H9 (cell line): ENCODE measurements at regions not wholly inside any gene's neighbourhood (a gene's known extent, or its start where the extent isn't known, plus 50 kb on each side); places are given as distances from the start of the nearest gene placed in this dataset.
A peak's percentile ranks its signal among the peaks of the same experiment; 100 is the strongest.
"Not testable (repeated sequence)": the region's sequence is repeated elsewhere in the genome, so short reads cannot be mapped to it uniquely, and the experiment has no call there.

Source experiments
- DNase-seq: peaks from one replicate; pipeline ENCODE4 v3.0.0-alpha.2; 2017
- H2AFZ ChIP-seq: one replicate; pipeline ENCODE4 v1.6.1; 2013; ENCODE audit warnings: mild to moderate bottlenecking, low read length, control low read depth, moderate library complexity
- H2AK5ac ChIP-seq: 2 replicates; pipeline ENCODE4 v1.6.1; 2013; ENCODE audit warnings: low read length, control low read depth, mixed read lengths; ENCODE audit not compliant: insufficient read length
- H2BK120ac ChIP-seq: one replicate; pipeline ENCODE4 v1.6.1; 2013; ENCODE audit warnings: low read depth, mild to moderate bottlenecking, low read length, control low read depth, inconsistent platforms; ENCODE audit not compliant: poor library complexity, severe bottlenecking
- H2BK12ac ChIP-seq: 2 replicates; pipeline ENCODE4 v1.6.1; 2013; ENCODE audit warnings: low read length, control low read depth, mixed read lengths, low read depth; ENCODE audit not compliant: insufficient read length
- H2BK15ac ChIP-seq: 2 replicates; pipeline ENCODE4 v1.6.1; 2013; ENCODE audit warnings: low read depth, low read length, control low read depth
- H2BK20ac ChIP-seq: one replicate; pipeline ENCODE4 v1.6.1; 2013; ENCODE audit warnings: low read depth, mild to moderate bottlenecking, low read length, control low read depth, inconsistent platforms; ENCODE audit not compliant: poor library complexity, severe bottlenecking
- H2BK5ac ChIP-seq: 2 replicates; pipeline ENCODE4 v1.6.1; 2013; ENCODE audit warnings: low read length, control low read depth, mixed read lengths; ENCODE audit not compliant: insufficient read length
- H3K14ac ChIP-seq: 2 replicates; pipeline ENCODE4 v1.6.1; 2013; ENCODE audit warnings: low read length, control low read depth; ENCODE audit not compliant: insufficient read depth
- H3K18ac ChIP-seq: 2 replicates; pipeline ENCODE4 v1.6.1; 2013; ENCODE audit warnings: low read depth, mild to moderate bottlenecking, mixed read lengths, low read length, control low read depth; ENCODE audit not compliant: insufficient read length
- H3K23ac ChIP-seq: 2 replicates; pipeline ENCODE4 v1.6.1; 2013; ENCODE audit warnings: low read length, control low read depth, mixed read lengths, low read depth; ENCODE audit not compliant: insufficient read length
- H3K23me2 ChIP-seq: 2 replicates; pipeline ENCODE4 v1.6.1; 2013; ENCODE audit warnings: low read depth, mild to moderate bottlenecking, mixed read lengths, low read length, control low read depth; ENCODE audit not compliant: insufficient read length, poor library complexity, severe bottlenecking
- H3K27ac ChIP-seq: 2 replicates; pipeline ENCODE4 v1.5.1; 2013; ENCODE audit warnings: low read length, control low read depth, mixed read lengths, low read depth; ENCODE audit not compliant: insufficient read length
- H3K27me3 ChIP-seq: 2 replicates; pipeline ENCODE4 v1.6.1; 2013; ENCODE audit warnings: low read length, control low read depth, inconsistent platforms; ENCODE audit not compliant: insufficient read depth
- H3K4ac ChIP-seq: 2 replicates; pipeline ENCODE4 v1.6.1; 2013; ENCODE audit warnings: low read depth, mild to moderate bottlenecking, control low read depth, inconsistent platforms, low read length, moderate library complexity
- H3K4me1 ChIP-seq: 2 replicates; pipeline ENCODE4 v1.6.1; 2013; ENCODE audit warnings: low read length, control low read depth, inconsistent platforms; ENCODE audit not compliant: insufficient read depth
- H3K4me2 ChIP-seq: 2 replicates; pipeline ENCODE4 v1.6.1; 2013; ENCODE audit warnings: low read length, control low read depth, mixed read lengths; ENCODE audit not compliant: insufficient read length, insufficient read depth
- H3K56ac ChIP-seq: 2 replicates; pipeline ENCODE4 v1.6.1; 2013; ENCODE audit warnings: low read depth, mild to moderate bottlenecking, mixed read lengths, low read length, control low read depth; ENCODE audit not compliant: insufficient read length
- H3K79me1 ChIP-seq: 2 replicates; pipeline ENCODE4 v1.6.1; 2013; ENCODE audit warnings: low read depth, mild to moderate bottlenecking, moderate library complexity, low read length, control low read depth, inconsistent platforms; ENCODE audit not compliant: insufficient read depth, poor library complexity, severe bottlenecking
- H3K79me2 ChIP-seq: 2 replicates; pipeline ENCODE4 v1.6.1; 2013; ENCODE audit warnings: low read length, control low read depth, inconsistent platforms; ENCODE audit not compliant: insufficient read depth
- H3K9ac ChIP-seq: 2 replicates; pipeline ENCODE4 v1.6.1; 2013; ENCODE audit warnings: low read length, control low read depth, mixed read lengths; ENCODE audit not compliant: insufficient read length; ENCODE audit errors: extremely low read depth
- H3K9me3 ChIP-seq: one replicate; pipeline ENCODE4 v1.6.1; 2013; ENCODE audit warnings: low read depth, low read length, inconsistent platforms; ENCODE audit not compliant: control insufficient read depth
- H3T11ph ChIP-seq: one replicate; pipeline ENCODE4 v1.6.1; 2013; ENCODE audit warnings: mild to moderate bottlenecking, low read length, control low read depth, inconsistent platforms
- H4K20me1 ChIP-seq: one replicate; pipeline ENCODE4 v1.6.1; 2013; ENCODE audit not compliant: control insufficient read depth, insufficient read length, insufficient read depth
- H4K5ac ChIP-seq: 2 replicates; pipeline ENCODE4 v1.6.1; 2013; ENCODE audit warnings: low read depth, mild to moderate bottlenecking, mixed read lengths, low read length, control low read depth; ENCODE audit not compliant: insufficient read length
- H4K8ac ChIP-seq: replicated peaks from 2 replicates; pipeline ENCODE4 v1.6.1; 2013; ENCODE audit warnings: low read length, control low read depth, mixed read lengths, low read depth; ENCODE audit not compliant: insufficient read length
- H4K91ac ChIP-seq: 2 replicates; pipeline ENCODE4 v1.6.1; 2013; ENCODE audit warnings: low read depth, mild to moderate bottlenecking, moderate library complexity, mixed read lengths, low read length, control low read depth; ENCODE audit not compliant: insufficient read length
- H3K27ac Mint-ChIP-seq, 3 experiments: 2 replicates in 2 of 3; 3 replicates in 1 of 3; pipeline ENCODE4 v1.8.0; 2020 to 2021; ENCODE audit warnings: mixed read lengths in 3 of 3, mild to moderate bottlenecking in 1 of 3, moderate library complexity in 1 of 3
- H3K27me3 Mint-ChIP-seq: 2 replicates; pipeline ENCODE4 v1.8.0; 2021; ENCODE audit warnings: low read depth, mild to moderate bottlenecking, moderate library complexity, mixed read lengths
- H3K36me3 Mint-ChIP-seq, 3 experiments: 2 replicates in 2 of 3; 3 replicates in 1 of 3; pipeline ENCODE4 v1.8.0; 2020 to 2021; ENCODE audit warnings: low read depth in 3 of 3, mixed read lengths in 3 of 3; ENCODE audit not compliant: insufficient read depth in 1 of 3
- H3K4me1 Mint-ChIP-seq, 2 experiments: 2 replicates each; pipeline ENCODE4 v1.8.0; 2020; ENCODE audit warnings: mixed read lengths in 2 of 2
- H3K4me3 Mint-ChIP-seq, 2 experiments: 2 replicates in 1 of 2; 3 replicates in 1 of 2; pipeline ENCODE4 v1.8.0; 2020 to 2021; ENCODE audit warnings: mild to moderate bottlenecking in 2 of 2, mixed read lengths in 2 of 2, moderate library complexity in 1 of 2
- H3K9me3 Mint-ChIP-seq, 2 experiments: 2 replicates in 1 of 2; 3 replicates in 1 of 2; pipeline ENCODE4 v1.8.0; 2020; ENCODE audit warnings: mild to moderate bottlenecking in 2 of 2, mixed read lengths in 2 of 2, moderate library complexity in 1 of 2
- CTCF ChIP-seq: fragments of 200-600 bp; sonication (generic); conservative IDR thresholded peaks from 3 replicates; pipeline ENCODE4 v1.8.0; 2021; ENCODE audit warnings: antibody characterized with exemption, mild to moderate bottlenecking
- WGBS: extraction: QIAGEN DNeasy Blood & Tissue Kit; methylation state at CpG from one replicate; pipeline ENCODE4 v1.1.7; 2013; ENCODE audit warnings: missing lambda C conversion rate, low lambda C conversion rate, mixed read lengths; ENCODE audit not compliant: insufficient read length; ENCODE audit errors: extremely low coverage; 5-methylcytosine and 5-hydroxymethylcytosine counted together

- H3K9me3 ChIP-seq: no peaks in the 10 kb centered on the region
- no peak overlapping the region for H3K56ac ChIP-seq
- H3K4me2 ChIP-seq: peak overlapping the region; percentile 48
- no CpG with 5 or more reads among the region's 3 CpGs for WGBS
- peaks cover 16 to 51% (median 46%) of the 10 kb centered on the region in 3 experiments for H3K36me3 Mint-ChIP-seq
- H3K18ac ChIP-seq: no peak overlapping the region
- H3K79me2 ChIP-seq: peaks cover 3% of the 10 kb centered on the region; the same call in 1 of the 2 replicates
- H2BK5ac ChIP-seq: no peak overlapping the region
- no peaks in the 10 kb centered on the region for H3K79me1 ChIP-seq
- H2AFZ ChIP-seq: no peak overlapping the region
- H3K4me1 Mint-ChIP-seq: peaks cover 37 to 64% of the 10 kb centered on the region in 2 experiments
- H3K14ac ChIP-seq: no peak overlapping the region
- DNase-seq: no peak
- peak overlapping the region; percentile 54 for H3K9ac ChIP-seq
- H2BK20ac ChIP-seq: no peak overlapping the region
- no peak overlapping the region for H2AK5ac ChIP-seq
- peak overlapping the region; percentile 78 to 94 for H3K4me3 Mint-ChIP-seq
- no peak overlapping the region for H3T11ph ChIP-seq
- no peak overlapping the region for H2BK12ac ChIP-seq
- H4K91ac ChIP-seq: no peak overlapping the region
- no peak overlapping the region for H3K23ac ChIP-seq
- H2BK15ac ChIP-seq: no peak overlapping the region
- H3K4ac ChIP-seq: no peak overlapping the region
- H3K27me3 Mint-ChIP-seq: no peaks in the 10 kb centered on the region; the same call in 1 of the 2 replicates
- H4K20me1 ChIP-seq: no peaks in the 10 kb centered on the region
- no peak overlapping the region for H2BK120ac ChIP-seq
- H3K27ac Mint-ChIP-seq: peak overlapping the region; percentile 88 to 96 (median 94); a peak in 6 of 7 replicates
- H3K27me3 ChIP-seq: no peaks in the 10 kb centered on the region
- no peak for TF ChIP-seq CTCF
- H4K5ac ChIP-seq: no peak overlapping the region
- H3K9me3 Mint-ChIP-seq: peaks cover 3 to 11% of the 10 kb centered on the region in 2 experiments; a peak in 4 of 5 replicates
- no peak overlapping the region for H3K27ac ChIP-seq
- no peak overlapping the region for H4K8ac ChIP-seq
- no peaks in the 10 kb centered on the region; the same call in 1 of the 2 replicates for H3K4me1 ChIP-seq
- H3K23me2 ChIP-seq: no peaks in the 10 kb centered on the region
Observed at GRCh38 chr4:179165862-179166261, 1723.6 kb upstream of the AGA start.

- H3K23ac ChIP-seq, H3K9ac ChIP-seq, H2BK120ac ChIP-seq, H3K27me3 Mint-ChIP-seq, H2BK15ac ChIP-seq, H4K20me1 ChIP-seq, H4K5ac ChIP-seq, H3K27me3 ChIP-seq, H3K18ac ChIP-seq, H2AK5ac ChIP-seq, H3K9me3 ChIP-seq, H2AFZ ChIP-seq, H3K4ac ChIP-seq, H3K56ac ChIP-seq, H3K14ac ChIP-seq, H3K79me2 ChIP-seq, H3T11ph ChIP-seq, H3K23me2 ChIP-seq, H4K8ac ChIP-seq, DNase-seq, H3K4me1 ChIP-seq, H3K79me1 ChIP-seq, H2BK5ac ChIP-seq, H2BK20ac ChIP-seq, H4K91ac ChIP-seq, H2BK12ac ChIP-seq: not testable (repeated sequence)
- Histone ChIP-seq H3K4me2 (peak overlapping the region; percentile 55), H3K27ac (peak overlapping the region; percentile 67)
- Mint-ChIP-seq H3K27ac (peak overlapping the region; percentile 90 to 96 (median 96); a peak in 5 of 7 replicates), H3K4me3 (peak overlapping the region; percentile 78 to 94), H3K36me3 (peaks cover 12 to 45% (median 44%) of the 10 kb centered on the region in 3 experiments; a peak in 6 of 7 replicates), H3K4me1 (peaks cover 47 to 74% of the 10 kb centered on the region in 2 experiments), H3K9me3 (peaks cover 0 to 11% of the 10 kb centered on the region in 2 experiments; a peak in 3 of 5 replicates)
- WGBS: no CpG with 5 or more reads among the region's 5 CpGs
Observed at GRCh38 chr4:179170308-179170707, 1728.1 kb upstream of the AGA start.
